GM12875 (cell line): ENCODE measurements at regions not wholly inside any gene's neighbourhood (a gene's known extent, or its start where the extent isn't known, plus 50 kb on each side); places are given as distances from the start of the nearest gene placed in this dataset.
"Not testable (repeated sequence)": the region's sequence is repeated elsewhere in the genome, so short reads cannot be mapped to it uniquely, and the experiment has no call there.

Source experiments
- H3K4me3 ChIP-seq: one replicate; pipeline ENCODE4 v1.5.1; 2011; ENCODE audit warnings: low read depth, low read length, control low read depth
- CTCF ChIP-seq: IDR thresholded peaks from 2 replicates; pipeline ENCODE4 v1.5.1; 2011; ENCODE audit warnings: low read depth, mild to moderate bottlenecking, control low read depth, inconsistent platforms, low read length, moderate library complexity, borderline replicate concordance; ENCODE audit not compliant: insufficient read depth

DNA sequence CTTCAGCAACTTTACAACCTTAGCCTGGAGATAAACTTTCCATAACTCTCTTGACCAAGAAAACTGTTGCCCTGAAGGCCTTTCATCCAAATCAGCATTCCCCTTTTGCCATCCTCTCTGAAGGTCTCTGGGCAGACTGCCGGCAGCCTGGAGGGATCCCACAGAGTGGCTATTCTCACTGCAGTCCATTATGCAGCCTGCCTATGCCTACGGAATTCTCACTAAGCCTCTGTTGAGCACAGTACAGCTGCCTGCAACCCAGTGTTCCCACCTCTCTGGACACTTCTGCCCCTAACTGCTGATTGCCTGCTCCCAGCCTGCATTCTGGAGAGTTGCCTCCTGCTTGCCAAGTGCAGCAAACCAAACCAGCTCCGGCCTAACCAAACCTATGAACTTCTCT, 548.9 kb upstream of the STEAP1 start:
- H3K4me3 ChIP-seq: no peak overlapping the region
- no peak for TF ChIP-seq CTCF

- TF ChIP-seq CTCF: no peak
- H3K4me3 ChIP-seq: no peak overlapping the region
Measured at GRCh38 chr7:89606511-89606910, 547.8 kb upstream of the STEAP1 start.

- no peak for TF ChIP-seq CTCF
- H3K4me3 ChIP-seq: no peak overlapping the region
Measured at GRCh38 chr7:89607792-89608191, 546.5 kb upstream of the STEAP1 start.

GRCh38 chr7:89616829-89617228, 537.4 kb upstream of the STEAP1 start:
- not testable (repeated sequence) for H3K4me3 ChIP-seq

DNA sequence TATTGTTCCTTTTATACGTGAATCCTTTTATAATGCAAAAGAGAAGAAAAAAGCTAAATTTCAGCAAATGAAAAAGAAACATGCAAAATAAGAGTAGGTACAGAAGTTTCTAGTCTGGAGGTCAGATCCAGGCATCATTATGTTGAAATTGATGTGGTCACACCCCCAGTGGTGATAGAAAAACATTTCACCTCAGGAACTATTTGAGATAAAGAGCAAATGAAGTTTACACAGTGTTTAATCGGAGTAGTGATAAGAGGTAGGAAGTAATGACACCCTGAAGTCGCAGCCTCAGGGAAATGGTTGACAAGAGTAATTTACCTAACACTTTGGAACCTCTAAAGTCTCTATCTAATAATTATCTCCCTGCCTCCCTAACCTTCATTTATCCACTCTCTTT, 536.0 kb upstream of the STEAP1 start:
- TF ChIP-seq CTCF: no peak
- H3K4me3 ChIP-seq: no peak overlapping the region

DNA sequence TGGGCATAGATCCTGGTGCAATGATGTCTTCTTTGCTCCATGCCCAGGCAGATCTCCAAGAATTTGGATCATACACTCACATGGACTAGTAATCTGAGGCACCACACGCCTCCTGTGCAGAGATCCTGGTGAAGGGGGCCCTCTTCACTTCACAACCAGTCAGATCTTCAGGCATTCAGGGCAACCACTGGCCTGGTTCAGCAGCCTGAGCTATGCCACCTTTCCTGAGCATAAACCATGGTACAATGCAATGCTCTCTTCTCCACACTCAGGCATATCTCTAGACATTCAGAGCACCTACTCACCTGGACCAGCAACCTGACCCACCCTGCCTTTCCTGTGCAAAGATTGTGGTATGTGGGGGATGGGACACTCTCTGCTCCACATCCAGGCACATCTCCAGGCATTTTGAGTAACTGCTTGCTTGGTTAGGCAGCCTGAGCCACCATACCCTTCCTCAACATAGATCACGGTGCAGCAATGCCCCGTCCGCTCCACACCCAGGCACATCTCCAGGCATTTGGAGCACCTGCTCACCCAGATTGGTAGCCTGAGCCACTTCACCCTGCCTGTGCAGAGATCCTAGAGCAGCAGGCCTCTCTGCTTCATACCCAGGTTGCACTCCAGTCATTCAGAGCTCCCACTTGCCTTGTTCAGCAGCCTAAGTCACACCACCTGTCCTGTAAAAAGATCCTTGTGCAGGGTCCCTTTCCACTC, 532.2 kb upstream of the STEAP1 start:
- no peak overlapping the region for H3K4me3 ChIP-seq
- TF ChIP-seq CTCF: no peak

GRCh38 chr7:89623018-89623672, 531.1 kb upstream of the STEAP1 start:
- TF ChIP-seq CTCF: peak; percentile 66
- no peak overlapping the region for H3K4me3 ChIP-seq

- not testable (repeated sequence) for H3K4me3 ChIP-seq
Measured at GRCh38 chr7:89624155-89624554, 530.1 kb upstream of the STEAP1 start.
